ENCODE measurements at regions not wholly inside any gene's neighbourhood (a gene's known extent, or its start where the extent isn't known, plus 50 kb on each side); places are given as distances from the start of the nearest gene placed in this dataset.
"Not testable (repeated sequence)": the region's sequence is repeated elsewhere in the genome, so short reads cannot be mapped to it uniquely, and the experiment has no call there.

DNA sequence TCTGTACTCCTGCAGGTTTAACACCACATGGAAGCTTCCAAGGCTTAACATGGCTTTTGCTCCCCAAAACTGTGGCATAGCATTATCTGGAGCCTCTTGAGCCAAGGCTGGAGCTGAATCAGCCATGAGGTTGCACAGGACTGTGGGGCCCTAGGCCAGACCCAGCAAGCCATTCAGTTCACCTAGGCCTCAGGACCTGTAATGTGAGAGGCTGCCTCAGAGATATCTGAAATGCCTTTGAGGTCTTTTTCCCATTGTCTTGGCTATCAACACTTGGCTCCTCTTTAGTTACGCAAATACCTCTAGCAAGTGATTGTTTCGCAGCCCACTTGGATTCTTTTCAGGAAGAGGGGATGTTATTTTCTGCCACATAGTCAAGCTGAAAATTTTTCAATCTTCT, 72.0 kb downstream of the VPREB1 start:
- DNase-seq (ENCODE audit: low read depth in 1 of 2, low spot score in 1 of 2) (no peak), FAIRE-seq (no peak), ATAC-seq (no peak)
- Histone ChIP-seq H3K4me2 (no peak overlapping the region), H3K4me3 (no peak overlapping the region), H3K27ac (no peak overlapping the region), H3K4me1 (no peaks in the 10 kb centered on the region), H3K9me3 (no peaks in the 10 kb centered on the region)
- POLR2A ChIA-PET: no interaction called here
- no peak for TF ChIP-seq RAD21 (conservative IDR thresholded peaks at IDR 0.05 in 1 of 2, IDR thresholded peaks at IDR 0.05 in 1 of 2)
- TF ChIP-seq CBX8 (IDR thresholded peaks at IDR 0.05): no peak
- no peak for TF ChIP-seq HOXA7 (CRISPR knock-in tag; IDR thresholded peaks at IDR 0.05)
- no peak for TF ChIP-seq EHF (CRISPR knock-in tag; IDR thresholded peaks at IDR 0.05)
- TF ChIP-seq MAFK (IDR thresholded peaks at IDR 0.05; ENCODE audit: partially characterized antibody): no peak
- no peak for TF ChIP-seq HEYL (CRISPR knock-in tag; IDR thresholded peaks at IDR 0.05)
- TF ChIP-seq, protein P1, sequence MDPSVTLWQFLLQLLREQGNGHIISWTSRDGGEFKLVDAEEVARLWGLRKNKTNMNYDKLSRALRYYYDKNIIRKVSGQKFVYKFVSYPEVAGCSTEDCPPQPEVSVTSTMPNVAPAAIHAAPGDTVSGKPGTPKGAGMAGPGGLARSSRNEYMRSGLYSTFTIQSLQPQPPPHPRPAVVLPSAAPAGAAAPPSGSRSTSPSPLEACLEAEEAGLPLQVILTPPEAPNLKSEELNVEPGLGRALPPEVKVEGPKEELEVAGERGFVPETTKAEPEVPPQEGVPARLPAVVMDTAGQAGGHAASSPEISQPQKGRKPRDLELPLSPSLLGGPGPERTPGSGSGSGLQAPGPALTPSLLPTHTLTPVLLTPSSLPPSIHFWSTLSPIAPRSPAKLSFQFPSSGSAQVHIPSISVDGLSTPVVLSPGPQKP (IDR thresholded peaks at IDR 0.05; ENCODE audit: low read depth, low read length): no peak
- CTCF ChIA-PET: interaction anchor here (1.2 kb wide), 1 partner anchor 74 kb away, joined by 3 read pairs; no protein-coding TSS in a partner anchor
- 95% methylated on average over 2 of the region's 2 CpGs for WGBS (ENCODE audit: missing lambda C conversion rate)

DNA sequence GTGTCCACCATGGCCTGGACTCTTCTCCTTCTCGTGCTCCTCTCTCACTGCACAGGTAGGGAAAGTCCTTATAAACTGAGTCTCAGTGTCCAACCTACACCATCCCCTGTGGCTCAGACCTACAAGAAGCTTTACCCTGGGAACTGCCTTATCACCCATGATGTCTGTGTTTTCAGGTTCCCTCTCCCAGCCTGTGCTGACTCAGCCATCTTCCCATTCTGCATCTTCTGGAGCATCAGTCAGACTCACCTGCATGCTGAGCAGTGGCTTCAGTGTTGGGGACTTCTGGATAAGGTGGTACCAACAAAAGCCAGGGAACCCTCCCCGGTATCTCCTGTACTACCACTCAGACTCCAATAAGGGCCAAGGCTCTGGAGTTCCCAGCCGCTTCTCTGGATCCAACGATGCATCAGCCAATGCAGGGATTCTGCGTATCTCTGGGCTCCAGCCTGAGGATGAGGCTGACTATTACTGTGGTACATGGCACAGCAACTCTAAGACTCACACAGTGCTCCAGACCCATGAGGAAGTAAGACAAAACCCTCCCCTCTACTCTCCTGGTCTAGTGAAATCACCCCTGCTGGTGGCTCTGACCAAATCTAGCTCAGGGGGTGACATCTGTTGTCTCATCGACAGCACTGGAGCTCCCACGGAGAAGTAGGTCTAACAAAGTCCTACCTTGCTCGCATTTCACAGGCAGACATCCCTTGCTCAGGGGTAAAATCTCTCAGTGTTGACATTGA, 74.3 kb downstream of the VPREB1 start:
- Histone ChIP-seq H3K27ac (no peak overlapping the region), H3K4me2 (no peak overlapping the region), H3K4me1 (no peaks in the 10 kb centered on the region), H3K4me3 (no peak overlapping the region), H3K9me3 (no peaks in the 10 kb centered on the region)
- ATAC-seq: no peak
- TF ChIP-seq, protein P2, sequence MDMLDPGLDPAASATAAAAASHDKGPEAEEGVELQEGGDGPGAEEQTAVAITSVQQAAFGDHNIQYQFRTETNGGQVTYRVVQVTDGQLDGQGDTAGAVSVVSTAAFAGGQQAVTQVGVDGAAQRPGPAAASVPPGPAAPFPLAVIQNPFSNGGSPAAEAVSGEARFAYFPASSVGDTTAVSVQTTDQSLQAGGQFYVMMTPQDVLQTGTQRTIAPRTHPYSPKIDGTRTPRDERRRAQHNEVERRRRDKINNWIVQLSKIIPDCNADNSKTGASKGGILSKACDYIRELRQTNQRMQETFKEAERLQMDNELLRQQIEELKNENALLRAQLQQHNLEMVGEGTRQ (IDR thresholded peaks at IDR 0.05): no peak
- peak; percentile 34 for TF ChIP-seq MAFK (IDR thresholded peaks at IDR 0.05; ENCODE audit: partially characterized antibody)
- DNase-seq (ENCODE audit: low read depth in 1 of 2, low spot score in 1 of 2): no peak
- ChIA-PET CTCF (no interaction called here), POLR2A (no interaction called here)
- no peak for FAIRE-seq
- 98% methylated on average over 7 of the region's 8 CpGs for WGBS (ENCODE audit: missing lambda C conversion rate)

DNA sequence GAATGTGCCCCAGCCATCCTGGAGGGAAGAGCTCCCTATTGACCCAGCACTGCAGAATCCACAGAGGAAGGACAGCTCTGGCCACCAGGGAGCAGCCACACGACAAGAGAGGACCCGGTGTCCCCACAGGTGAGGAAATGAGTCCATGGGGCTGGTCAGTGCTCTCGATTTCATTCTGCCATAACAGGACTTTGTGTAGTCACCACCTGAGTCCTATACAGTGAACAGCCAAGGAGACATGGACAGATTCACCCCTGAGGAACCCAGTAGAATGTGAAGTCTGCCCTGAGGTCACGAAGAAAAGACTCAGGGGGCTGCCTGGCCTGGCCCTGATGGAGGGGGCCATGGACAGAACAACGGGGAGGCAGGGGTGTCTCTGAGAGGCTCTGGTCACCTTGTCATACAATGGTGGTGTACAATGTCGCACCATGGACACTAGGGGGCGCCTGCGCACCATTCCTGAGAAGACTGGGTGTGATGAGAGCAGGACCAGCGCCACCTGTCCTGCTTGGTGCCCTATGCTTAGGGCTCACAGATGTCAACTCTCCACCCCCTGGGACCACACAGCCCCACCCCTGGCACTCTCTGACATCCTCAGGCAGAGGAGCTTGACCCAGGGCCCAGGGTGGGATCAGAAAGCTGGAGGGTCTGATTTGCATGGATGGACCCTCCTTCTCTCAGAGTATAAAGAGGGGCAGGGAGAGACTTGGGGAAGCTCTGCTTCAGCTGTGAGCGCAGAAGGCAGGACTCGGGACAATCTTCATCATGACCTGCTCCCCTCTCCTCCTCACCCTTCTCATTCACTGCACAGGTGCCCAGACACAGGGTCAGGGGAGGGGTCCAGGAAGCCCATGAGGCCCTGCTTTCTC, 77.4 kb downstream of the VPREB1 start:
- H3K4me1 ChIP-seq, FAIRE-seq, H3K4me3 ChIP-seq, H3K27ac ChIP-seq, H3K9me3 ChIP-seq, H3K4me2 ChIP-seq, POLR2A ChIA-PET: not testable (repeated sequence)
- DNase-seq (ENCODE audit: low read depth in 1 of 2, low spot score in 1 of 2) (peak; percentile 55 to 72), ATAC-seq (peak; percentile 96 to 99)
- CTCF ChIA-PET: interaction anchor here (0.6 to 3.0 kb wide), 8 partner anchors 8 to 177 kb away, joined by 3 to 11 read pairs (median 4); no protein-coding TSS in a partner anchor
- WGBS (ENCODE audit: missing lambda C conversion rate): 0% methylated on average over 4 of the region's 11 CpGs
- TF ChIP-seq, protein P3, sequence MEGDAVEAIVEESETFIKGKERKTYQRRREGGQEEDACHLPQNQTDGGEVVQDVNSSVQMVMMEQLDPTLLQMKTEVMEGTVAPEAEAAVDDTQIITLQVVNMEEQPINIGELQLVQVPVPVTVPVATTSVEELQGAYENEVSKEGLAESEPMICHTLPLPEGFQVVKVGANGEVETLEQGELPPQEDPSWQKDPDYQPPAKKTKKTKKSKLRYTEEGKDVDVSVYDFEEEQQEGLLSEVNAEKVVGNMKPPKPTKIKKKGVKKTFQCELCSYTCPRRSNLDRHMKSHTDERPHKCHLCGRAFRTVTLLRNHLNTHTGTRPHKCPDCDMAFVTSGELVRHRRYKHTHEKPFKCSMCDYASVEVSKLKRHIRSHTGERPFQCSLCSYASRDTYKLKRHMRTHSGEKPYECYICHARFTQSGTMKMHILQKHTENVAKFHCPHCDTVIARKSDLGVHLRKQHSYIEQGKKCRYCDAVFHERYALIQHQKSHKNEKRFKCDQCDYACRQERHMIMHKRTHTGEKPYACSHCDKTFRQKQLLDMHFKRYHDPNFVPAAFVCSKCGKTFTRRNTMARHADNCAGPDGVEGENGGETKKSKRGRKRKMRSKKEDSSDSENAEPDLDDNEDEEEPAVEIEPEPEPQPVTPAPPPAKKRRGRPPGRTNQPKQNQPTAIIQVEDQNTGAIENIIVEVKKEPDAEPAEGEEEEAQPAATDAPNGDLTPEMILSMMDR (IDR thresholded peaks at IDR 0.05): peak; percentile 57
- TF ChIP-seq RAD21 (conservative IDR thresholded peaks at IDR 0.05 in 1 of 2, IDR thresholded peaks at IDR 0.05 in 1 of 2) (peak in 1 of 2 experiments; percentile 36; a peak in 3 of 5 replicates), SMC3 (IDR thresholded peaks at IDR 0.05) (peak; percentile 15; the same call in 1 of the 3 replicates)

DNA sequence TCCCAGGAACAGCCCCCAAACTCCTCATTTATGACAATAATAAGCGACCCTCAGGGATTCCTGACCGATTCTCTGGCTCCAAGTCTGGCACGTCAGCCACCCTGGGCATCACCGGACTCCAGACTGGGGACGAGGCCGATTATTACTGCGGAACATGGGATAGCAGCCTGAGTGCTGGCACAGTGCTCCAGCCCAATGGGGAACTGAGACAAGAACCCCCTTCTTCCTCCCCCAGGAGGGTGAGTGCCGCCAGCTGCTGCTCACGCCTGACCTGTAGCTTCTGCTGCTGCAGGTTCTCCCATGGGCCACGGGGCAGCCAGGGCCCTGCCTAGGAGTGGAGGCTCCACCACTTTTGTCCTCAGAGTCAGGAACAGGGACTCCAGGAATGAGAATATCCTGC, 78.2 kb downstream of the VPREB1 start:
- no peak overlapping the region for H3K4me3 ChIP-seq
- DNase-seq (ENCODE audit: low read depth in 1 of 2, low spot score in 1 of 2): no peak
- FAIRE-seq: no peak
- H3K4me2 ChIP-seq: no peak overlapping the region
- ATAC-seq: no peak
- no peaks in the 10 kb centered on the region for H3K4me1 ChIP-seq
- POLR2A ChIA-PET: no interaction called here
- no peak overlapping the region for H3K27ac ChIP-seq
- CTCF ChIA-PET: interaction anchor here (0.6 to 3.0 kb wide), 4 partner anchors 12 to 115 kb away, joined by 3 to 11 read pairs (median 6); no protein-coding TSS in a partner anchor
- 96% methylated on average over 3 of the region's 10 CpGs for WGBS (ENCODE audit: missing lambda C conversion rate)
- H3K9me3 ChIP-seq: no peaks in the 10 kb centered on the region
- TF ChIP-seq, protein P4, sequence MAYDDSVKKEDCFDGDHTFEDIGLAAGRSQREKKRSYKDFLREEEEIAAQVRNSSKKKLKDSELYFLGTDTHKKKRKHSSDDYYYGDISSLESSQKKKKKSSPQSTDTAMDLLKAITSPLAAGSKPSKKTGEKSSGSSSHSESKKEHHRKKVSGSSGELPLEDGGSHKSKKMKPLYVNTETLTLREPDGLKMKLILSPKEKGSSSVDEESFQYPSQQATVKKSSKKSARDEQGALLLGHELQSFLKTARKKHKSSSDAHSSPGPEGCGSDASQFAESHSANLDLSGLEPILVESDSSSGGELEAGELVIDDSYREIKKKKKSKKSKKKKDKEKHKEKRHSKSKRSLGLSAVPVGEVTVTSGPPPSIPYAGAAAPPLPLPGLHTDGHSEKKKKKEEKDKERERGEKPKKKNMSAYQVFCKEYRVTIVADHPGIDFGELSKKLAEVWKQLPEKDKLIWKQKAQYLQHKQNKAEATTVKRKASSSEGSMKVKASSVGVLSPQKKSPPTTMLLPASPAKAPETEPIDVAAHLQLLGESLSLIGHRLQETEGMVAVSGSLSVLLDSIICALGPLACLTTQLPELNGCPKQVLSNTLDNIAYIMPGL (CRISPR knock-in tag; IDR thresholded peaks at IDR 0.05; ENCODE audit: borderline replicate concordance): no peak
- TF ChIP-seq FOSL2 (IDR thresholded peaks at IDR 0.05) (no peak), FOSL2 (CRISPR knock-in tag; IDR thresholded peaks at IDR 0.05) (no peak), POLR2AphosphoS2 (conservative IDR thresholded peaks at IDR 0.05; ENCODE audit: low read length) (no peak), RARB (CRISPR knock-in tag; IDR thresholded peaks at IDR 0.05) (no peak), EHMT2 (IDR thresholded peaks at IDR 0.05; ENCODE audit: low read depth) (no peak), EP300 (IDR thresholded peaks at IDR 0.05) (no peak), NFE2L2 (conservative IDR thresholded peaks at IDR 0.05; ENCODE audit: low read length) (no peak)
- TF ChIP-seq, protein P5, sequence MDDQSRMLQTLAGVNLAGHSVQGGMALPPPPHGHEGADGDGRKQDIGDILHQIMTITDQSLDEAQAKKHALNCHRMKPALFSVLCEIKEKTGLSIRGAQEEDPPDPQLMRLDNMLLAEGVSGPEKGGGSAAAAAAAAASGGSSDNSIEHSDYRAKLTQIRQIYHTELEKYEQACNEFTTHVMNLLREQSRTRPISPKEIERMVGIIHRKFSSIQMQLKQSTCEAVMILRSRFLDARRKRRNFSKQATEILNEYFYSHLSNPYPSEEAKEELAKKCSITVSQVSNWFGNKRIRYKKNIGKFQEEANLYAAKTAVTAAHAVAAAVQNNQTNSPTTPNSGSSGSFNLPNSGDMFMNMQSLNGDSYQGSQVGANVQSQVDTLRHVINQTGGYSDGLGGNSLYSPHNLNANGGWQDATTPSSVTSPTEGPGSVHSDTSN (IDR thresholded peaks at IDR 0.05): no peak
- TF ChIP-seq, protein P6, sequence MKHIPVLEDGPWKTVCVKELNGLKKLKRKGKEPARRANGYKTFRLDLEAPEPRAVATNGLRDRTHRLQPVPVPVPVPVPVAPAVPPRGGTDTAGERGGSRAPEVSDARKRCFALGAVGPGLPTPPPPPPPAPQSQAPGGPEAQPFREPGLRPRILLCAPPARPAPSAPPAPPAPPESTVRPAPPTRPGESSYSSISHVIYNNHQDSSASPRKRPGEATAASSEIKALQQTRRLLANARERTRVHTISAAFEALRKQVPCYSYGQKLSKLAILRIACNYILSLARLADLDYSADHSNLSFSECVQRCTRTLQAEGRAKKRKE (CRISPR knock-in tag; IDR thresholded peaks at IDR 0.05; ENCODE audit: low read depth): no peak

All from A549 (cell line).